ENCODE measurements at regions not wholly inside any gene's neighbourhood (a gene's known extent, or its start where the extent isn't known, plus 50 kb on each side); places are given as distances from the start of the nearest gene placed in this dataset.
"Not testable (repeated sequence)": the region's sequence is repeated elsewhere in the genome, so short reads cannot be mapped to it uniquely, and the experiment has no call there.

- H3K27ac ChIP-seq (ENCODE audit: low read length): no peak overlapping the region
- no peak overlapping the region for H2AFZ ChIP-seq (ENCODE audit: low read depth, low read length)
- H3K79me2 ChIP-seq (ENCODE audit: insufficient read depth, low read length): no peaks in the 10 kb centered on the region
- TF ChIP-seq, protein P1, sequence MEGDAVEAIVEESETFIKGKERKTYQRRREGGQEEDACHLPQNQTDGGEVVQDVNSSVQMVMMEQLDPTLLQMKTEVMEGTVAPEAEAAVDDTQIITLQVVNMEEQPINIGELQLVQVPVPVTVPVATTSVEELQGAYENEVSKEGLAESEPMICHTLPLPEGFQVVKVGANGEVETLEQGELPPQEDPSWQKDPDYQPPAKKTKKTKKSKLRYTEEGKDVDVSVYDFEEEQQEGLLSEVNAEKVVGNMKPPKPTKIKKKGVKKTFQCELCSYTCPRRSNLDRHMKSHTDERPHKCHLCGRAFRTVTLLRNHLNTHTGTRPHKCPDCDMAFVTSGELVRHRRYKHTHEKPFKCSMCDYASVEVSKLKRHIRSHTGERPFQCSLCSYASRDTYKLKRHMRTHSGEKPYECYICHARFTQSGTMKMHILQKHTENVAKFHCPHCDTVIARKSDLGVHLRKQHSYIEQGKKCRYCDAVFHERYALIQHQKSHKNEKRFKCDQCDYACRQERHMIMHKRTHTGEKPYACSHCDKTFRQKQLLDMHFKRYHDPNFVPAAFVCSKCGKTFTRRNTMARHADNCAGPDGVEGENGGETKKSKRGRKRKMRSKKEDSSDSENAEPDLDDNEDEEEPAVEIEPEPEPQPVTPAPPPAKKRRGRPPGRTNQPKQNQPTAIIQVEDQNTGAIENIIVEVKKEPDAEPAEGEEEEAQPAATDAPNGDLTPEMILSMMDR (IDR thresholded peaks at IDR 0.05; ENCODE audit: borderline replicate concordance, extremely low read depth, low read length, poor library complexity, severe bottlenecking): no peak
- no peak for TF ChIP-seq EZH2 (IDR thresholded peaks at IDR 0.05; ENCODE audit: borderline replicate concordance, low read depth, low read length, severe bottlenecking)
- H3K4me2 ChIP-seq (ENCODE audit: insufficient read depth, low read length): no peak overlapping the region
- H3K4me3 ChIP-seq (ENCODE audit: low read depth in 1 of 2, low read length in 2 of 2): no peak overlapping the region
- ATAC-seq (ENCODE audit: insufficient read depth, low read depth): no peak
- H3K9me3 ChIP-seq (ENCODE audit: insufficient read depth, low read length, severe bottlenecking): no peaks in the 10 kb centered on the region
- H3K4me1 ChIP-seq (ENCODE audit: insufficient read depth, low read length): no peaks in the 10 kb centered on the region
- DNase-seq: no peak
- no peaks in the 10 kb centered on the region for H3K27me3 ChIP-seq (ENCODE audit: insufficient read depth, low read length, poor library complexity)
- H3K36me3 ChIP-seq (ENCODE audit: insufficient read depth, low read length): no peaks in the 10 kb centered on the region
- H4K20me1 ChIP-seq (ENCODE audit: insufficient read depth, low read length): no peaks in the 10 kb centered on the region
- H3K9ac ChIP-seq (ENCODE audit: low read depth, low read length): no peak overlapping the region
Observed at GRCh38 chr5:102099766-102100331, 196.2 kb downstream of the SLCO4C1 start.

GRCh38 chr5:102099083-102099482, 197.0 kb downstream of the SLCO4C1 start:
- H3K36me3 ChIP-seq (ENCODE audit: insufficient read depth, low read length); H3K79me2 ChIP-seq (ENCODE audit: insufficient read depth, low read length); H4K20me1 ChIP-seq (ENCODE audit: insufficient read depth, low read length); H3K4me1 ChIP-seq (ENCODE audit: insufficient read depth, low read length); H3K27ac ChIP-seq (ENCODE audit: low read length); DNase-seq; H3K27me3 ChIP-seq (ENCODE audit: insufficient read depth, low read length, poor library complexity); H3K9me3 ChIP-seq (ENCODE audit: insufficient read depth, low read length, severe bottlenecking); H3K9ac ChIP-seq (ENCODE audit: low read depth, low read length); ATAC-seq (ENCODE audit: insufficient read depth, low read depth); H3K4me2 ChIP-seq (ENCODE audit: insufficient read depth, low read length); H2AFZ ChIP-seq (ENCODE audit: low read depth, low read length); H3K4me3 ChIP-seq (ENCODE audit: low read depth in 1 of 2, low read length in 2 of 2): not testable (repeated sequence)

DNA sequence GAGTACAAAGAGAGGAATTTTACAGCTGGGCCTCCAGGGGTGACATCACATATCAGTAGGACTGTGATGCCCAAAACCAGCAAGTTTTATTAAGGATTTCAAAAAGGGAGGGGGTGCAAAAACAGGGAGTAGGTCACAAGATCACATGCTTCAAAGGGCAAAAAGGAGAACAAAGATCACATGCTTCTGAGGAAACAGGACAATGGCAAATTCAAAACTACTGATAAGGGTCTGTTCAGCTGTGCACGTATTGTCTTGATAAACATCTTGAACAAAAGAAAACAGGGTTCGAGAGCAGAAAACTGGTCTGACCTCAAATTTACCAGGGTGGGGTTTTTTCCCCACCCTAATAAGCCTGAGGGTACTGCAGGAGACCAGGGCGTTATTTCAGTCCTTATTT, 197.5 kb downstream of the SLCO4C1 start:
- H3K36me3 ChIP-seq (ENCODE audit: insufficient read depth, low read length); ATAC-seq (ENCODE audit: insufficient read depth, low read depth); H3K79me2 ChIP-seq (ENCODE audit: insufficient read depth, low read length); H3K4me2 ChIP-seq (ENCODE audit: insufficient read depth, low read length); H3K4me1 ChIP-seq (ENCODE audit: insufficient read depth, low read length); H3K4me3 ChIP-seq (ENCODE audit: low read depth in 1 of 2, low read length in 2 of 2); H2AFZ ChIP-seq (ENCODE audit: low read depth, low read length); H3K9ac ChIP-seq (ENCODE audit: low read depth, low read length); H4K20me1 ChIP-seq (ENCODE audit: insufficient read depth, low read length); H3K9me3 ChIP-seq (ENCODE audit: insufficient read depth, low read length, severe bottlenecking); H3K27me3 ChIP-seq (ENCODE audit: insufficient read depth, low read length, poor library complexity); DNase-seq; H3K27ac ChIP-seq (ENCODE audit: low read length): not testable (repeated sequence)

GRCh38 chr5:102090770-102091169, 205.3 kb downstream of the SLCO4C1 start:
- DNase-seq (peak; percentile 17), ATAC-seq (ENCODE audit: insufficient read depth, low read depth) (peak; percentile 72)
- Histone ChIP-seq H3K79me2 (ENCODE audit: insufficient read depth, low read length) (no peaks in the 10 kb centered on the region), H3K27ac (ENCODE audit: low read length) (no peak overlapping the region), H3K36me3 (ENCODE audit: insufficient read depth, low read length) (no peaks in the 10 kb centered on the region), H4K20me1 (ENCODE audit: insufficient read depth, low read length) (no peaks in the 10 kb centered on the region), H3K4me3 (ENCODE audit: low read depth in 1 of 2, low read length in 2 of 2) (no peak overlapping the region), H3K4me1 (ENCODE audit: insufficient read depth, low read length) (no peaks in the 10 kb centered on the region), H3K27me3 (ENCODE audit: insufficient read depth, low read length, poor library complexity) (no peaks in the 10 kb centered on the region), H2AFZ (ENCODE audit: low read depth, low read length) (no peak overlapping the region), H3K4me2 (ENCODE audit: insufficient read depth, low read length) (no peak overlapping the region), H3K9ac (ENCODE audit: low read depth, low read length) (no peak overlapping the region), H3K9me3 (ENCODE audit: insufficient read depth, low read length, severe bottlenecking) (no peaks in the 10 kb centered on the region)
- no peak for TF ChIP-seq EZH2 (IDR thresholded peaks at IDR 0.05; ENCODE audit: borderline replicate concordance, low read depth, low read length, severe bottlenecking)
- TF ChIP-seq, protein P1 (IDR thresholded peaks at IDR 0.05; ENCODE audit: borderline replicate concordance, extremely low read depth, low read length, poor library complexity, severe bottlenecking): peak; percentile 55

All from DND-41 (cell line).